Transverse colon (tissue), 4 donors: ENCODE measurements at regions not wholly inside any gene's neighbourhood (a gene's known extent, or its start where the extent isn't known, plus 50 kb on each side); places are given as distances from the start of the nearest gene placed in this dataset.

ENCODE experiments used
- DNase-seq: peaks from one replicate; pipeline ENCODE4 v3.0.0-alpha.2; 2019
- H3K27ac ChIP-seq, 4 donors: fragments of 200-600 bp; sonication (generic); 2 replicates each; pipeline ENCODE4 v1.5.1; 2016 to 2018; ENCODE audit warnings: inconsistent platforms in 4 of 4
- H3K27me3 ChIP-seq: fragments of 200-600 bp; sonication (generic); 2 replicates; pipeline ENCODE4 v1.5.1; 2017; ENCODE audit warnings: inconsistent platforms
- H3K36me3 ChIP-seq, 4 donors: fragments of 200-600 bp; sonication (generic); 2 replicates each; pipeline ENCODE4 v1.5.1; 2017 to 2019; ENCODE audit warnings: inconsistent platforms in 4 of 4
- H3K4me1 ChIP-seq, 4 donors: fragments of 200-600 bp; sonication (generic); 2 replicates each; pipeline ENCODE4 v1.5.1; 2017 to 2020; ENCODE audit warnings: inconsistent platforms in 4 of 4
- H3K4me3 ChIP-seq, 4 donors: fragments of 200-600 bp; sonication (generic); 1 replicate in 1 of 4; 2 replicates in 3 of 4; pipeline versions ENCODE4 v1.5.1 to v1.6.1; 2017 to 2019; ENCODE audit warnings: inconsistent platforms in 4 of 4
- H3K9me3 ChIP-seq, 2 donors: fragments of 200-600 bp; sonication (generic); 2 replicates each; pipeline ENCODE4 v1.5.1; 2017 to 2019; ENCODE audit warnings: inconsistent platforms in 2 of 2
- CTCF ChIP-seq, 5 experiments: fragments of 200-600 bp in 3 of 5; fragments of 450-650 bp in 2 of 5; sonication (generic) in 3 of 5; IDR thresholded peaks; 1 replicate in 2 of 5; 2 replicates in 3 of 5; pipeline ENCODE4 v1.5.1; 2016 to 2017; ENCODE audit warnings: antibody characterized with exemption in 5 of 5, inconsistent platforms in 3 of 5, mild to moderate bottlenecking in 2 of 5, moderate library complexity in 1 of 5
- EP300 ChIP-seq: sonication (generic); formaldehyde crosslinking; IDR thresholded peaks from one replicate; pipeline ENCODE4 v1.6.1; 2017; ENCODE audit warnings: antibody characterized with exemption, low read depth
- POLR2A ChIP-seq: fragments of 450-650 bp; IDR thresholded peaks from one replicate; pipeline ENCODE4 v1.6.1; 2016; ENCODE audit warnings: antibody characterized with exemption, mild to moderate bottlenecking, moderate library complexity
- POLR2AphosphoS5 ChIP-seq, 3 donors: sonication (generic); formaldehyde crosslinking; IDR thresholded peaks; one replicate each; pipeline ENCODE4 v1.6.1; 2016; ENCODE audit warnings: antibody characterized with exemption in 3 of 3
- WGBS, 2 donors: methylation state at CpG; one replicate each; pipeline ENCODE4 v1.1.5; 2018; ENCODE audit warnings: low coverage in 1 of 2; 5-methylcytosine and 5-hydroxymethylcytosine counted together
- in situ Hi-C, 4 donors: fragments of 200-750 bp; cut with MboI; loops; one replicate each; pipeline versions ENCODE4 v1.15.0 to v1.15.1; 2017; ENCODE audit warnings: low sequenced_read_pairs in 3 of 4, low pct_ligation_motif_present in 1 of 4, low pct_unique_long_range_greater_than_20kb in 1 of 4
- intact Hi-C: fragments of 100-400 bp; cut with DNase I; formaldehyde crosslinking; loops from one replicate; pipeline ENCODE4 v1.15.1; 2023; ENCODE audit warnings: low total_unique reads

- no peaks in the 10 kb centered on the region for H3K27me3 ChIP-seq
- TF ChIP-seq CTCF (IDR thresholded peaks at IDR 0.05) (no peak), EP300 (no peak), POLR2AphosphoS5 (IDR thresholded peaks at IDR 0.05) (no peak), POLR2A (no peak)
- H3K4me1 ChIP-seq: peaks cover 0 to 8% (median 2%) of the 10 kb centered on the region in 4 donors
- WGBS, 2 donors: 78 to 80% methylated on average over 1 of the region's 1 CpG
- no peaks in the 10 kb centered on the region for H3K36me3 ChIP-seq
- no peak for DNase-seq
- in situ Hi-C loops: no loop called here
- H3K27ac ChIP-seq: no peak overlapping the region
- H3K9me3 ChIP-seq: no peaks in the 10 kb centered on the region
- intact Hi-C loops: no loop called here
- H3K4me3 ChIP-seq: no peak overlapping the region
These were observed 220.0 kb upstream of the EGLN3 start for GRCh38 chr14:34170882-34171281.

GRCh38 chr14:34169561-34169960, 218.7 kb upstream of the EGLN3 start:
- Histone ChIP-seq H3K4me1 (peaks cover 0 to 8% (median 2%) of the 10 kb centered on the region in 4 donors), H3K4me3 (no peak overlapping the region), H3K27me3 (no peaks in the 10 kb centered on the region), H3K27ac (no peak overlapping the region), H3K36me3 (no peaks in the 10 kb centered on the region), H3K9me3 (no peaks in the 10 kb centered on the region)
- in situ Hi-C loops (no loop called here), intact Hi-C loops (no loop called here)
- TF ChIP-seq EP300 (no peak), POLR2A (no peak), CTCF (IDR thresholded peaks at IDR 0.05) (no peak), POLR2AphosphoS5 (IDR thresholded peaks at IDR 0.05) (no peak)
- WGBS, 2 donors: 64% methylated on average over 3 of the region's 3 CpGs; no CpG with 5 or more reads in 1 of the 2 donors
- DNase-seq: no peak

- no peak for DNase-seq
- intact Hi-C loops (no loop called here), in situ Hi-C loops (no loop called here)
- Histone ChIP-seq H3K36me3 (no peaks in the 10 kb centered on the region), H3K4me3 (no peak overlapping the region), H3K4me1 (peaks cover 0 to 8% (median 2%) of the 10 kb centered on the region in 4 donors), H3K27me3 (no peaks in the 10 kb centered on the region), H3K27ac (no peak overlapping the region), H3K9me3 (no peaks in the 10 kb centered on the region)
- no peak for TF ChIP-seq POLR2AphosphoS5 (IDR thresholded peaks at IDR 0.05)
- no peak for TF ChIP-seq POLR2A
- TF ChIP-seq EP300: no peak
- no peak for TF ChIP-seq CTCF (IDR thresholded peaks at IDR 0.05)
- 71 to 83% methylated on average over 7 to 8 of the region's 8 CpGs for WGBS, 2 donors
These were observed 217.8 kb upstream of the EGLN3 start for GRCh38 chr14:34168656-34169055.

GRCh38 chr14:34165847-34166350, 215.0 kb upstream of the EGLN3 start:
- 59 to 72% methylated on average over 5 of the region's 5 CpGs for WGBS, 2 donors
- no peaks in the 10 kb centered on the region for H3K4me1 ChIP-seq

More at GRCh38 chr14:34165847-34166350, 215.0 kb upstream of the EGLN3 start:
- DNase-seq: no peak
- H3K27ac ChIP-seq: no peak overlapping the region
- TF ChIP-seq POLR2A (no peak), CTCF (IDR thresholded peaks at IDR 0.05) (no peak), POLR2AphosphoS5 (IDR thresholded peaks at IDR 0.05) (no peak), EP300 (no peak)
- no peaks in the 10 kb centered on the region for H3K36me3 ChIP-seq
- intact Hi-C loops (no loop called here), in situ Hi-C loops (no loop called here)
- H3K9me3 ChIP-seq: no peaks in the 10 kb centered on the region
- no peak overlapping the region for H3K4me3 ChIP-seq
- no peaks in the 10 kb centered on the region for H3K27me3 ChIP-seq
